GM21825 (cell line): ENCODE measurements at regions not wholly inside any gene's neighbourhood (a gene's known extent, or its start where the extent isn't known, plus 50 kb on each side); places are given as distances from the start of the nearest gene placed in this dataset.

Source experiments
- ATAC-seq: cut with Tn5 transposase; IDR thresholded peaks from one replicate; pipeline ENCODE4 v1.9.1; 2021; ENCODE audit warnings: mild to moderate bottlenecking, moderate library complexity; ENCODE audit not compliant: unreplicated experiment

- ATAC-seq = no peak
Observed at GRCh38 chr13:100941377-100942368, 267.1 kb upstream of the TMTC4 start.

DNA sequence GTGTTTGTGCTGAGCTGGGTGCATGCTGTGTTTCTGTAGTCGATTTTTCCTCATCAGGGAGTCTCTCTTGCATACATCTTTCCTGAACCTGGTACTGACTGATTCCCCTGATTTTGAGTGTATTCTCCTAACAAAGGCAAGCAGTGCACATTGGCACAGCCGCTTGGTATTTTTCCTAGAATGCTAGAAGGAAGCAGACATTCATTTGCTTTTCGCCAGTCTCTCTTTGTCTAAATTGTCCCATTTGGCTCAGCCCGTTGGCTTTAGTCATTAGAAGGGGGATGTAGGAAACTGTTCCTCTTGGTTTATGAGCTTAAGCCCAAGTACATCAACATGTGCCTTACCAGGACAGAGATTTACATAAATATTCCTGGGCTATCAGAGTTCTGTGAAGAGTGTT, 266.1 kb upstream of the TMTC4 start:
- ATAC-seq = no peak

DNA sequence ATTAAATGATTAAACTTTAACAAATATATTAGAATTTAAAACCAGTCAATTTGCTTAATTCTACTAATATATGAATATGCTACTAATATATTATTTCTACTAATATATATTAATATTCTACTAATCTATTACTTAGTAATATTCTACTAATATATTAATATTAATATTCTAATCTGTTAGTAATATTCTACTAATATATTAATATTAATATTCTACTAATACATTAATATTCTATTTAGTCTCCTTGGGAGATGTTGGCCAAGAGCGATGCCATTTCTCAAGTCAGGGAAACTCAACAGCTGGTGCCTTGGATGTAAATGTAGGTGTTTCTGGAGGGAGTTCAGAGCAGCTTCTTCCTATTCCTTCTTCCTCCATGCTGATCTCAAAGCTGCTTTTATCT, 259.2 kb upstream of the TMTC4 start:
- ATAC-seq = no peak

DNA sequence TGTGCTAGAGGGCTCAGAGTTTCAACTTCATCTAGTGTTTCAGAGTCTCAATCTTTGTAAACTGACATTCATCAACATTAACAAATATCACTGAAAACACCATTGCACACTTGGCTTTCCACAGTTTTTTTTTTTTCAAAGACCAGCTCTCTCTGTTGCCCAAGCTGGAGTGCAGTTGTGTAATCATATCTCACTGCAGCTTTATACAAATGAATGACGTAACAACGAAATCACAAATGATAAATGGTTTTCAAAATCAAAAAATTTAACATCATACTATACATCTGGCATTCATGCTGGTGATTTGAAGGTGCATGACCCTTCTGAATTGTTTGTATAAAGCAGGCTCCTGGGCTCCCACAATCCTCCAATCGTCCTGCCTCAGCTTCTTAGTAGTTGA, 248.0 kb upstream of the TMTC4 start:
- no peak for ATAC-seq

- ATAC-seq = no peak
Observed at GRCh38 chr13:100921139-100921538, 246.5 kb upstream of the TMTC4 start.

DNA sequence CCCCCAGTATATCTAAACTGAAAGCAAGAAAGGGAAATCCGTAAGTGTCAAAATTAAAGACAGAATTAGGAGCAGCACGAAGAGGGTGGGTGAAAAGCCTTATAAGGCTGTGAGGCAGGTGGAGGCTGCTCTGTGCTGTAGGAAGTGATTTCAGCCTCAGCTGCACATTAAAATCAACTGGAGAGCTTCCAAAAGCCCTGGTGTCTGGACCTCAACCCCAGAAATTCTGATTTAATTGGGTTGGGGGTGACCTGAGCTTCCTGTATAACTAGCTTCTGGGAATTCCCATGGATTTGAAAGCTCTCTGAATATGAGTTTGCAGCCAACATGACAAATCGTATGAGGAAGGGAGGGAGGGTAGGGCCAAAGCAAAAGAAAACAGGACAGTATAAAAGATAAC, 242.4 kb upstream of the TMTC4 start:
- no peak for ATAC-seq

DNA sequence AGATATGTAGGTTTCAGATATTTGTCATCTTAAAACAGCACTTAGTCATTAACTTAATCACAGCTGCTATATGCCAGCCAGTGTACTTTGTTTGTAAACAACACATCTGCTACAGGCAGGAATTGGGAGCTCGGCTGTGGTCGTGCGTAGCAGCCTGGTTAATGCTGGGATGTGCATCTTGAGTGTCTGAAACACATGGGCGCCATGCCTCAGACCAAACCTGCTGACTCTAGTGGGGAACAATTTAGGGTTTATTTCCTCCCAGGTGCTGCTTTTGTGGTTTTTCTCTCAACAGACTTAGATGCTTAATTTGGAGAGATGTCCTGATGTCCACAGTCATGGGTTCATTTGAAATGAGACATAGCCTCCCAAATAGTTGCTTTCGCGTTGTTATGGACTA, 238.5 kb upstream of the TMTC4 start:
- no peak for ATAC-seq

DNA sequence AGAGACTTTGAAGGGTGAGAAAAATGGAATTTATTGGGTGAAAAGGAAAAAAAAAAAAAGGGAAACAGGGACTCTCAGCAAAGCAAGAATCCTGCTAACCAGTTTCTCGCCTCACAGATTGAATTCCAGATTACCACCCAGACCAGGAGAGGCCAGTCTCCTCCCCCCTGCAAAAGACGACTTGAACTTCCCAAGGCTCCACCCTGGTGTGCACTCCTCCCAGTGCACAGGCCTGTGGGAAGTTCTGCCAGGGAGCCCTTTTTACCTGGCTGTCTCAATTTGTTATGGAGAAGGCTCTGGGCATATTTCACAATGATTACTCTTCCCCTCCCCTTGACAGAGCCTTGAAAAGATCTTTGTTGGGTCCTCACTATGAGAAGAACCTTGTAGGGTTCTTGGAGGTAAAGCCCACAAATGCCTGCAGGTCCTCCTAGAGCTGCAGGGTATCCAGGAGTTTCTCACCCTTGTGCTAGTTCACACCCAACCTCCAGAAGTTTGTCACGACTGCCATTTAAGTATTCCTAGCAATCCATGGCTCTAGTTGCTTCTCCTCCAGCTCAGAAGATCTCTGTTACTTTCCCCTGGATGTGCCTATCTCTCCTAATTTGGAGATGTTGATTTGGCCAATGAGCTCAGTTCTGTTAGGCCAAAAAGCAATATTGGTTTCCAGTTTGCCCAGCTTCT, 229.8 kb upstream of the TMTC4 start:
- no peak for ATAC-seq

DNA sequence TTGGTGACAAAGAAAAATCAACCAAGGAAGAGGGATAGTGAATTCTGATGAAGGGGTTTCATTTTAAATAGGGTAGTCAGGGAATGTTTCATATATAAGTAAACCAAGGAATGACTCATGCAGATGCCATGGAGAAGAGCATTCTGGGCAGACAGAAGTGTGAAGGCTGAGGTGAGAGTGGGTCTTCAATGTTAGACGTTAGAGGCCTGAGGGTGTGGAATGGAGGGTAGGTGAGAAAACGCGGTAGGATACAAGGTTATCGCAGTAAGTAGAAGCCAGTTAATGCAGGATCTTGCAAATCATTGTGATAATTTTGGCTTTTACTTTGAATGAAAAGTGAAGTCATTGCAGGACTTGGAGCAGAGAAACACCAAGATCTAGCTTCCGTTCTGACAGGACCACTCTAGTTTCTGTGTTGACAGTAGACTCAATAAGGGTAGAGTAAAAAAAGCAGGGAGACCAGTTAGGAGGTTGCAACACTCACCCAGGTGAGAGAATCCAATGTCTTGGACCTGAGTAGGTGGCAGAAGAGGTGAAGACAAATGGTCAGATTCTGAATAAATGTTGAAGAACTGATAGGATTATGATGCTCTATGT, 225.2 kb upstream of the TMTC4 start:
- ATAC-seq = no peak

GRCh38 chr13:100898431-100898830, 223.8 kb upstream of the TMTC4 start:
- ATAC-seq = no peak

GRCh38 chr13:100895651-100896050, 221.1 kb upstream of the TMTC4 start:
- no peak for ATAC-seq

DNA sequence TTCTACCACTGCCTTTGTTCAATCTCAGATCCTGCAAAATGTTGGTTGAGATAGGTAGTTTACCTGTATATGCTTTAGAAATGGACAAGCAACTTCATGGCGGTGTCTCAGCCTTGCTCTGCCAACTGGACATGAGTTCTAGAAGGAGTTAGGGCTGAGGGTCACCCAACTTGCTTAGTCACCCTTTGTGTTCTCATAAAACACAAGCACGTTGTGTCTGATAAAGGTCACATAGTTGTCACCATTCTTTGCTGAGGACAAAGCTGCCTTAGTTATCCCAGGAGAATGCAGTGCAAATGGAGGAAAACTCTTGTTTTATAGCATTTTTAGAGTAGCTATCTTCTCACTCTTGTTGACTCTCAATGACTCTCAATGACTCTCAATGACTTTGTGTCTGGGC, 218.4 kb upstream of the TMTC4 start:
- ATAC-seq = no peak

DNA sequence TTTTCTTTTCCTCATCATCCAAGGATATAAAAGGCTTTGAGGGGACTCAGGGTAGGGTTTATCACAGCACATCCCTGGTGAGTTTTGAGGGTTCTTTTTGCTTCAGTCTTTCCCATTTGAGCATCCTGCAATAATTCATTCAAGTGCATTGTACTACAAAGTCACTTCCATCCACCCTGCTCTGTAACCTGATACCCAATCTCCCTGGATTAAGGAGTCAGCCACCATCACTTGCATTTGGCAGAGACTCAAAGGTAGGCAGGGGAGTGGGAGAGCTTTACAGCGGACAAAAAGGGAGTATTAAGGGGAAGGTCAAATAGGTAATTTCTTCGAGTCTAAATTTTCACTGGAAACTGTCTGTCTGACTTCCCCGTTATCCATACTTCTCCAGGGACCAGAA, 216.1 kb upstream of the TMTC4 start:
- no peak for ATAC-seq

GRCh38 chr13:100887729-100888151, 213.1 kb upstream of the TMTC4 start:
- ATAC-seq = no peak

- no peak for ATAC-seq
Observed at GRCh38 chr13:100883453-100883852, 208.9 kb upstream of the TMTC4 start.

GRCh38 chr13:100881291-100881864, 206.8 kb upstream of the TMTC4 start:
- ATAC-seq = no peak

DNA sequence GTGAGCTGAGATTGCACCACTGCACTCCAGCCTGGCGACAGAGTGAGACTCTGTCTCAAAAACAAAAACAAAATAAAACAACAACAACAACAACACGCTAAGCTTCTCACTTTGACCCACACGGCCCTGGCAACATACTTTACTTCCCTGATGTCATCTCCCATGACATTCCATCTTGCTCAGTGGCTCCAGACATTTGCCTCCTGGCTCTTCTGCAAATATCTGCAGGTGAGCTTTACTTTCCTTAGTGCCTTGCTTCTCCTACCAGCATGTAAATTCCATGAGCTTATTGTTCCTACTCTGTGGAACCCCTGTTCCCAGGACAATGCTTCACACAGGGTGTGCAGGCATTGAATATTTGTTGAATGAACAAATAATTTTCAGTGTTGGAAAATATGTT, 205.6 kb upstream of the TMTC4 start:
- no peak for ATAC-seq

- no peak for ATAC-seq
Observed at GRCh38 chr13:100879255-100879654, 204.7 kb upstream of the TMTC4 start.

GRCh38 chr13:100876044-100876403, 201.4 kb upstream of the TMTC4 start:
- no peak for ATAC-seq

DNA sequence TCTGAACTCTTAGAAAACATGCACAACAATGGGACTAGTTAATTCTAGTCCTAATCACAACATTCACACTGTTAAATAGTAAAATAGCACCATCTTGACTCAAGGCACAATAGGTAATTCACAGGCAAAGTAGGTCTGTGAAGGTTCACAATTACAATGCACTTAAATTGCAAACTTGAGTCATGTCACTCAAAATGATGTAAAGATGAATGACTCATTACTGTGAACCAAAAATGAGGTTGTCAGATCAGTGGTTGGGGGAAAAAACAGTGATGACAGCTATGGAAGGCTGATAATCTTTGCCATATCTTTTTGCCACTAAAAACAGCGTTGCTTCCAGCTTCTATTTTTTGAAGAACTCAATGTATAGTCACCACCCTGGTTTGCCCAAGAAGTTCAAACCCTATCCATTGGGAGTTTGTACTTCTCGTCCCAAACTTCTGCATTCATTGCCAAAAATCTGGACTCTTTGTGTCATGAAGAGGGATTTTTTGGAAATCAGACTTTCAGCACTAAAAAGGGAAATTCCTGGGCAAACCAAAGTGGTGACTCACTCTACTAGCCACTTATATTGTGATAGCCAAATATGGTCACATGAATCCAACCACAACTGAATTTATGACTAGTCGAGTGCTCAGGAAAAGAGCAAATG, 200.9 kb upstream of the TMTC4 start:
- peak; percentile 60 for ATAC-seq

- ATAC-seq = no peak
Observed at GRCh38 chr13:100872761-100873160, 198.2 kb upstream of the TMTC4 start.
